HepG2 (cell line): ENCODE measurements at regions not wholly inside any gene's neighbourhood (a gene's known extent, or its start where the extent isn't known, plus 50 kb on each side); places are given as distances from the start of the nearest gene placed in this dataset.

Experiments
- ATAC-seq: fragments of 200-7000 bp; cut with Tn5 transposase; 3 replicates; pipeline ENCODE4 v1.9.1; 2020; ENCODE audit warnings: mild to moderate bottlenecking, moderate library complexity
- BruUV-seq: library from RNA; stranded (reverse); fragments of 400-500 nt; replicated peaks from 2 replicates; lab custom pipeline; 2021; lab: Mats Ljungman, UMichigan
- CTCF ChIA-PET: fragments of 300-600 bp; formaldehyde crosslinking; extraction: SDS; loops from one replicate; lab custom pipeline; 2021; ENCODE audit warnings: low total read pairs, inconsistent platforms, low intra/inter-chr PET ratio; lab: Yijun Ruan, JAX
- POLR2A ChIA-PET: fragments of 350-600 bp; sonication (Branson Sonifier 250); formaldehyde crosslinking; loops from one replicate; lab custom pipeline; 2020; ENCODE audit warnings: antibody characterized with exemption, inconsistent platforms; lab: Yijun Ruan, JAX
- DNase-seq: peaks from one replicate; pipeline ENCODE4 v3.0.0-alpha.2; 2015; ENCODE audit warnings: low spot score
- FAIRE-seq: peaks from 3 replicates; lab custom pipeline; 2011; peaks lifted over from hg19 to GRCh38; lab: Jason Lieb, UNC
- H2AFZ ChIP-seq: one replicate; pipeline ENCODE4 v1.6.1; 2011; ENCODE audit warnings: low read length, inconsistent platforms
- H3K27ac ChIP-seq: fragments of 300-600 bp; 3 replicates; pipeline ENCODE4 v1.8.0; 2011; ENCODE audit warnings: mixed run types, mild to moderate bottlenecking, mixed read lengths, low read length, inconsistent platforms; ENCODE audit not compliant: insufficient read depth; ENCODE audit errors: extremely low read length
- H3K27me3 ChIP-seq, 2 experiments: fragments of 200-600 bp in 1 of 2; 2 replicates in 1 of 2; 3 replicates in 1 of 2; pipeline versions ENCODE4 v1.6.0 to v1.8.0; 2011; ENCODE audit warnings: low read length in 2 of 2, mild to moderate bottlenecking in 2 of 2, moderate library complexity in 2 of 2, inconsistent platforms in 1 of 2; ENCODE audit not compliant: insufficient read depth in 2 of 2, control insufficient read depth in 1 of 2
- H3K36me3 ChIP-seq, 2 experiments: fragments of 200-600 bp in 1 of 2; replicated peaks in 1 of 2; 2 replicates in 1 of 2; 3 replicates in 1 of 2; pipeline versions ENCODE4 v1.5.1 to v1.8.0; 2011; ENCODE audit warnings: low read length in 2 of 2, inconsistent platforms in 1 of 2; ENCODE audit not compliant: insufficient read depth in 2 of 2, control insufficient read depth in 1 of 2
- H3K4me1 ChIP-seq: 2 replicates; pipeline ENCODE4 v1.5.1; 2012; ENCODE audit warnings: low read length, inconsistent platforms; ENCODE audit not compliant: insufficient read depth
- H3K4me2 ChIP-seq: 2 replicates; pipeline ENCODE4 v1.6.0; 2011; ENCODE audit warnings: low read depth, low read length, inconsistent platforms
- H3K4me3 ChIP-seq, 3 experiments: fragments of 200-600 bp in 1 of 3; sonication (generic), shearing (Covaris generic) in 1 of 3; replicated peaks in 1 of 3; 2 replicates each; pipeline ENCODE4 v1.5.1; 2011 to 2016; ENCODE audit warnings: low read length in 3 of 3, inconsistent platforms in 2 of 3, low read depth in 2 of 3, mild to moderate bottlenecking in 2 of 3, control low read depth in 1 of 3, mixed read lengths in 1 of 3; ENCODE audit not compliant: insufficient read depth in 1 of 3
- H3K79me2 ChIP-seq: one replicate; pipeline ENCODE4 v1.6.1; 2011; ENCODE audit warnings: low read length, inconsistent platforms; ENCODE audit not compliant: insufficient read depth
- H3K9ac ChIP-seq: 2 replicates; pipeline ENCODE4 v1.6.0; 2011; ENCODE audit warnings: mild to moderate bottlenecking, low read depth, low read length, inconsistent platforms; ENCODE audit not compliant: insufficient read depth
- H3K9me3 ChIP-seq: 2 replicates; pipeline ENCODE4 v1.5.1; 2012; ENCODE audit warnings: mild to moderate bottlenecking, low read length
- H4K20me1 ChIP-seq: 2 replicates; pipeline ENCODE4 v1.6.0; 2011; ENCODE audit warnings: inconsistent platforms, mild to moderate bottlenecking, low read length, moderate library complexity; ENCODE audit not compliant: insufficient read depth
- CERS6 ChIP-seq: sonication (generic); formaldehyde crosslinking; IDR thresholded peaks from 2 replicates; pipeline ENCODE4 v1.5.0; 2020; ENCODE audit warnings: missing genetic modification reagents
- HDAC2 ChIP-seq: sonication (generic); formaldehyde crosslinking; IDR thresholded peaks from 2 replicates; pipeline ENCODE4 v1.4.0; 2020; ENCODE audit warnings: missing genetic modification reagents
- HNRNPL ChIP-seq: fragments of 200-400 bp; formaldehyde crosslinking; IDR thresholded peaks from 2 replicates; pipeline ENCODE4 v1.6.1; 2017; ENCODE audit warnings: mild to moderate bottlenecking, low read depth, low read length
- IRF9 ChIP-seq: sonication (generic); formaldehyde crosslinking; IDR thresholded peaks from 2 replicates; pipeline ENCODE4 v1.8.0; 2022; ENCODE audit warnings: missing genetic modification reagents, mild to moderate bottlenecking, borderline replicate concordance
- JUND ChIP-seq: sonication (generic); formaldehyde crosslinking; IDR thresholded peaks from 2 replicates; pipeline ENCODE4 v1.8.0; 2022; ENCODE audit warnings: mild to moderate bottlenecking, missing genetic modification reagents
- KLF12 ChIP-seq: sonication (generic); formaldehyde crosslinking; IDR thresholded peaks from 2 replicates; pipeline ENCODE4 v1.4.0; 2020; ENCODE audit warnings: missing genetic modification reagents, borderline replicate concordance
- MAX ChIP-seq: IDR thresholded peaks from 2 replicates; pipeline ENCODE4 v1.6.1; 2012; ENCODE audit warnings: inconsistent platforms
- RXRB ChIP-seq: IDR thresholded peaks from 2 replicates; pipeline ENCODE4 v1.6.1; 2016; ENCODE audit warnings: borderline replicate concordance, missing genetic modification reagents, missing compliant biosample characterization
- SAP130 ChIP-seq: IDR thresholded peaks from 2 replicates; pipeline ENCODE4 v1.6.1; 2016; ENCODE audit warnings: low read depth
- STAG1 ChIP-seq: sonication (generic); formaldehyde crosslinking; IDR thresholded peaks from 2 replicates; pipeline ENCODE4 v1.4.0; 2020; ENCODE audit warnings: missing genetic modification reagents
- TEAD3 ChIP-seq: optimal IDR thresholded peaks from 2 replicates; pipeline ENCODE3; 2016; ENCODE audit warnings: borderline replicate concordance
- TFE3 ChIP-seq: IDR thresholded peaks from 2 replicates; pipeline ENCODE4 v1.6.1; 2016
- YEATS2 ChIP-seq: sonication (generic); formaldehyde crosslinking; IDR thresholded peaks from 2 replicates; pipeline ENCODE4 v1.4.0; 2020; ENCODE audit warnings: missing genetic modification reagents, borderline replicate concordance
- ZNF12 ChIP-seq: sonication (generic); formaldehyde crosslinking; IDR thresholded peaks from 2 replicates; pipeline ENCODE4 v1.5.0; 2020; ENCODE audit warnings: missing genetic modification reagents
- ZNF574 ChIP-seq: sonication (generic); formaldehyde crosslinking; IDR thresholded peaks from 2 replicates; pipeline ENCODE4 v1.4.0; 2020; ENCODE audit warnings: missing genetic modification reagents
- ZNF75D ChIP-seq: sonication (generic); formaldehyde crosslinking; IDR thresholded peaks from 2 replicates; pipeline ENCODE4 v1.8.1; 2023; ENCODE audit warnings: missing genetic modification reagents, mild to moderate bottlenecking, borderline replicate concordance
- ZNF780A ChIP-seq: sonication (generic); formaldehyde crosslinking; IDR thresholded peaks from 2 replicates; pipeline ENCODE4 v1.8.0; 2022; ENCODE audit warnings: mild to moderate bottlenecking, missing genetic modification reagents, moderate library complexity
- ZNF891 ChIP-seq: sonication (generic); formaldehyde crosslinking; IDR thresholded peaks from 2 replicates; pipeline ENCODE4 v1.5.0; 2020; ENCODE audit warnings: mild to moderate bottlenecking, missing genetic modification reagents
- whole genome bisulfite sequencing: methylation state at CpG from one replicate; pipeline ENCODE4 v1.1.6; 2017; ENCODE audit warnings: low lambda C conversion rate; 5-methylcytosine and 5-hydroxymethylcytosine counted together
- in situ Hi-C: cut with HindIII; loops from 2 replicates; pipeline ENCODE4 v1.10.0; 2017; ENCODE audit warnings: low pct_unique_long_range_greater_than_20kb; ENCODE audit not compliant: extremely low pct_ligation_motif_present
- intact Hi-C: fragments of 100-400 bp; cut with micrococcal nuclease; formaldehyde crosslinking; loops from one replicate; pipeline ENCODE4 v1.10.0; 2022; ENCODE audit not compliant: unreplicated experiment

DNA sequence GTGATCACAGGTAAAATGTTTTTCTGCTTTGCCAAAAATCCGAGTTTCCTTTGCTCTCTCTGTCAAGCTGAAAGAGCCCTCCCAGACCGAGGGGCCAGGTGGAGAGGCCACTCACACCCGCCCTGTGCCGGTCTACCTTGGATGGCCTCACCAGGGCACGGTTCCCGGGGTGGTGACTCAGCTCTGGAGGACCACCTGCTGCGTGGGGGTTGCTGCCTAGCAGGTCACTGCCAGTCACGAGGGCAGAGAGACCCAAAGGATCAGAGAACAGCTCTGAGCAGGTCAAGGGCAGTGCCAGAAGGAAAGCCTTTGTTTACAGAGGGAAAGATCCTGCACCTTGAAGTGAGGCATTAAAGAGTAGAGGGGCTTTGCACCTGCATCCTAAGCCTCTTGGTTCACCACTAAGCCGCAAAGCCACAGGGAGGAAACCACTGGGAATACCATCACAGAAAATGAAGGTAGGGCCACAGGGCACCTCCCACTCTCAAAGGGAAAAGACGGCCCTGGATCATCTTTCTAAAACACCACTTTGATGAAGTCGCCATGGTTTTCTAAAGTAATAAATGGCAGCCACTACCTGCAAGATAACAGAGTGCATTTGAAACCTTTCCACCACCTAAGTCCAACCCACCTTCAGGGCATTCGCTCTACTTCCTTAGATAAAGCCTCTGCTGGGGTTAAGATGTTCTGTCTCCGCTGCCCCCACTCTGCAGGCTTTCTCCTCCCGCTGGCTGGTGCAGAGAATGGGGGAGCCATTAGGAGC lies 160.3 kb upstream of the KLF14 start:
- 53% methylated on average over 13 of the region's 14 CpGs for WGBS
- Histone ChIP-seq H3K4me3 (no peak overlapping the region), H3K9ac (no peak overlapping the region), H3K36me3 (peaks cover 19 to 50% of the 10 kb centered on the region in 2 experiments), H3K4me1 (peaks cover 79% of the 10 kb centered on the region), H2AFZ (no peak overlapping the region), H3K27me3 (no peaks in the 10 kb centered on the region), H3K27ac (peak overlapping the region; percentile 36), H3K9me3 (no peaks in the 10 kb centered on the region), H3K4me2 (no peak overlapping the region), H3K79me2 (peaks cover 89% of the 10 kb centered on the region), H4K20me1 (peaks cover 9% of the 10 kb centered on the region)
- DNase-seq (peak; percentile 65), ATAC-seq (peak; percentile 62), FAIRE-seq (no peak)
- CTCF ChIA-PET: interaction anchor here (1.0 kb wide), 1 partner anchor 19 kb away, joined by 3 read pairs; no protein-coding TSS in a partner anchor
- POLR2A ChIA-PET: interaction anchor here (0.9 to 2.7 kb wide), 6 partner anchors 9 to 28 kb away, joined by 3 to 10 read pairs (median 4); no protein-coding TSS in a partner anchor
- intact Hi-C loops: no loop called here
- BruUV-seq: no TSS peak
- in situ Hi-C loops: loop anchor here (10.0 kb wide), 1 partner anchor 150 kb away; no protein-coding TSS in a partner anchor
- TF ChIP-seq ZNF891 (CRISPR knock-in tag): no peak
- TF ChIP-seq TEAD3 (CRISPR knock-in tag): peak; percentile 6
- TF ChIP-seq YEATS2: peak; percentile 48; the same call in 1 of the 2 replicates
- TF ChIP-seq ZNF780A: no peak
- no peak for TF ChIP-seq CERS6 (CRISPR knock-in tag)
- peak; percentile 97 for TF ChIP-seq TFE3 (CRISPR knock-in tag)
- 0 out of 2 replicates have a peak, but pooled peaks have one; percentile 16 for TF ChIP-seq ZNF574 (CRISPR knock-in tag)
- TF ChIP-seq MAX: peak; percentile 57
- TF ChIP-seq JUND (CRISPR knock-in tag): 0 out of 2 replicates have a peak, but pooled peaks have one; percentile 67
- peak; percentile 75 for TF ChIP-seq RXRB
- TF ChIP-seq KLF12 (CRISPR knock-in tag): no peak
- TF ChIP-seq SAP130: peak; percentile 74
- peak; percentile 9; the same call in 1 of the 2 replicates for TF ChIP-seq ZNF12 (CRISPR knock-in tag)
- peak; percentile 74; the same call in 1 of the 2 replicates for TF ChIP-seq HNRNPL
- TF ChIP-seq STAG1: no peak
- TF ChIP-seq IRF9 (CRISPR knock-in tag): no peak
- TF ChIP-seq HDAC2 (CRISPR knock-in tag): 0 out of 2 replicates have a peak, but pooled peaks have one; percentile 29
- no peak for TF ChIP-seq ZNF75D (CRISPR knock-in tag)
